ENCODE measurements at regions not wholly inside any gene's neighbourhood (a gene's known extent, or its start where the extent isn't known, plus 50 kb on each side); places are given as distances from the start of the nearest gene placed in this dataset.

GRCh38 chr7:25543210-25543609 is 314.9 kb upstream of the NPVF start:
- H3K4me1 Mint-ChIP-seq (ENCODE audit: unreplicated experiment), result peaks cover 49% of the 10 kb centered on the region
- H3K36me3 Mint-ChIP-seq (ENCODE audit: low read depth, unreplicated experiment), result no peaks in the 10 kb centered on the region
- no peak overlapping the region for H3K4me3 Mint-ChIP-seq (ENCODE audit: unreplicated experiment)
- TF ChIP-seq CTCF (IDR thresholded peaks at IDR 0.05; ENCODE audit: unreplicated experiment), result no peak
- H3K9me3 Mint-ChIP-seq (ENCODE audit: unreplicated experiment), result no peaks in the 10 kb centered on the region
- peaks cover 2% of the 10 kb centered on the region for H3K27me3 Mint-ChIP-seq (ENCODE audit: unreplicated experiment)
- DNase-seq (ENCODE audit: low spot score), result no peak
- H3K27ac Mint-ChIP-seq (ENCODE audit: unreplicated experiment), result no peak overlapping the region

GRCh38 chr7:25543798-25544197 is 315.5 kb upstream of the NPVF start:
- Mint-ChIP-seq H3K27me3 (ENCODE audit: unreplicated experiment) (peaks cover 2% of the 10 kb centered on the region), H3K36me3 (ENCODE audit: low read depth, unreplicated experiment) (no peaks in the 10 kb centered on the region), H3K9me3 (ENCODE audit: unreplicated experiment) (no peaks in the 10 kb centered on the region), H3K4me3 (ENCODE audit: unreplicated experiment) (no peak overlapping the region), H3K4me1 (ENCODE audit: unreplicated experiment) (peaks cover 48% of the 10 kb centered on the region), H3K27ac (ENCODE audit: unreplicated experiment) (no peak overlapping the region)
- no peak for DNase-seq (ENCODE audit: low spot score)
- no peak for TF ChIP-seq CTCF (IDR thresholded peaks at IDR 0.05; ENCODE audit: unreplicated experiment)

GRCh38 chr7:25544254-25544653 is 316.0 kb upstream of the NPVF start:
- no peaks in the 10 kb centered on the region for H3K9me3 Mint-ChIP-seq (ENCODE audit: unreplicated experiment)
- no peak for DNase-seq (ENCODE audit: low spot score)
- no peak overlapping the region for H3K4me3 Mint-ChIP-seq (ENCODE audit: unreplicated experiment)
- no peak for TF ChIP-seq CTCF (IDR thresholded peaks at IDR 0.05; ENCODE audit: unreplicated experiment)
- peaks cover 46% of the 10 kb centered on the region for H3K4me1 Mint-ChIP-seq (ENCODE audit: unreplicated experiment)
- no peak overlapping the region for H3K27ac Mint-ChIP-seq (ENCODE audit: unreplicated experiment)
- peaks cover 2% of the 10 kb centered on the region for H3K27me3 Mint-ChIP-seq (ENCODE audit: unreplicated experiment)
- H3K36me3 Mint-ChIP-seq (ENCODE audit: low read depth, unreplicated experiment), result no peaks in the 10 kb centered on the region

- DNase-seq (ENCODE audit: low spot score), result no peak
- no peak for TF ChIP-seq CTCF (IDR thresholded peaks at IDR 0.05; ENCODE audit: unreplicated experiment)
- no peaks in the 10 kb centered on the region for H3K9me3 Mint-ChIP-seq (ENCODE audit: unreplicated experiment)
Observed at GRCh38 chr7:25545124-25546008, 317.1 kb upstream of the NPVF start.

GRCh38 chr7:25546306-25546705 is 318.0 kb upstream of the NPVF start:
- Mint-ChIP-seq H3K36me3 (ENCODE audit: low read depth, unreplicated experiment) (no peaks in the 10 kb centered on the region), H3K27me3 (ENCODE audit: unreplicated experiment) (no peaks in the 10 kb centered on the region), H3K4me1 (ENCODE audit: unreplicated experiment) (peaks cover 36% of the 10 kb centered on the region), H3K4me3 (ENCODE audit: unreplicated experiment) (no peak overlapping the region), H3K9me3 (ENCODE audit: unreplicated experiment) (no peaks in the 10 kb centered on the region), H3K27ac (ENCODE audit: unreplicated experiment) (no peak overlapping the region)
- DNase-seq (ENCODE audit: low spot score), result no peak
- TF ChIP-seq CTCF (IDR thresholded peaks at IDR 0.05; ENCODE audit: unreplicated experiment), result no peak

More at GRCh38 chr7:25545124-25546008, 317.1 kb upstream of the NPVF start:
- H3K36me3 Mint-ChIP-seq (ENCODE audit: low read depth, unreplicated experiment), result no peaks in the 10 kb centered on the region
- H3K4me3 Mint-ChIP-seq (ENCODE audit: unreplicated experiment), result no peak overlapping the region
- peaks cover 45% of the 10 kb centered on the region for H3K4me1 Mint-ChIP-seq (ENCODE audit: unreplicated experiment)
- no peak overlapping the region for H3K27ac Mint-ChIP-seq (ENCODE audit: unreplicated experiment)
- peaks cover 2% of the 10 kb centered on the region for H3K27me3 Mint-ChIP-seq (ENCODE audit: unreplicated experiment)
